ENCODE measurements at regions not wholly inside any gene's neighbourhood (a gene's known extent, or its start where the extent isn't known, plus 50 kb on each side); places are given as distances from the start of the nearest gene placed in this dataset.
"Not testable (repeated sequence)": the region's sequence is repeated elsewhere in the genome, so short reads cannot be mapped to it uniquely, and the experiment has no call there.

- no peak for DNase-seq (ENCODE audit: low read depth in 2 of 2)
Measured at GRCh38 chr10:91088300-91089140, 131.9 kb upstream of the PCGF5 start.

DNA sequence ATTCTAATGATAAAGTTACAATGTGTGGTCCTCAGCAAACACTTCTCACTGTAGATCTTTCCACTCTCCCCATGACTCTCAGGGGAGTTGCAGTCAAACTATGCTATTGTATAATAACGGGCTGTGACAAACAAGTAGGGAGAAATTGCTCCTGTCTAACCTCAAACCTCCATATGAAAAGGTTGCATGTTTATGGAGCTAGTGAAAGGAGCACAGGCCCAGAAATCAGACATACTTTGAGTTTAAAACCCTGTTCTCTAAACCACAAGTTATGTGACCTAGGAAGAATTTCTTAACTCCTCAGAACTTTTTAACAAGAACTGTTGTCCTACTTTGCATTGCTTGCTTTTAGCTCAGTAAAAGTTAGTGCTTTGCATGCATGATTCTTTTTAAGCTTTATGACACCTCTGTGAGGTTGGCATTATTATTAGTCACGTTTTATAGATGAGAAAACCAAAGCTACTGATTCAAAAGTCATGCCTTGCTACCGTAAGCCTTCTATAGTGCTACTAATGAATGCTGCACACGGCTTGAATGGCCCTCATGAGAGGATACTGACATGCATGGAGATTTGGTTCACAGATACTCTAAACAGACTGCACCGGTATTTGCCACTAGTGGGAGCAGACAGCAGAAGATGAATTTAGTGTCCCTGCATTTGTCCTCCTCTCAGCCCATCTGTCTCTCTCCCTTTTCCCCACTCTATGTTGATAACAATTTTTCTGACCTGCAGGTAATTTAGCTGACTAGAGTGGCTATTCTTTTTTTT is 129.5 kb upstream of the PCGF5 start:
- no peak for DNase-seq (ENCODE audit: low read depth in 2 of 2)

- DNase-seq (ENCODE audit: low read depth in 2 of 2): no peak
Measured at GRCh38 chr10:91091780-91092179, 128.7 kb upstream of the PCGF5 start.

GRCh38 chr10:91096274-91096673 is 124.2 kb upstream of the PCGF5 start:
- no peak for DNase-seq (ENCODE audit: low read depth in 2 of 2)

GRCh38 chr10:91097313-91097712 is 123.2 kb upstream of the PCGF5 start:
- DNase-seq (ENCODE audit: low read depth in 2 of 2): no peak

- DNase-seq (ENCODE audit: low read depth in 2 of 2): not testable (repeated sequence)
Measured at GRCh38 chr10:91098021-91098420, 122.4 kb upstream of the PCGF5 start.

- no peak for DNase-seq (ENCODE audit: low read depth in 2 of 2)
Measured at GRCh38 chr10:91103384-91104192, 116.9 kb upstream of the PCGF5 start.

GRCh38 chr10:91104193-91105041 is 116.0 kb upstream of the PCGF5 start:
- DNase-seq (ENCODE audit: low read depth in 2 of 2): no peak

- no peak for DNase-seq (ENCODE audit: low read depth in 2 of 2)
Measured at GRCh38 chr10:91105269-91105668, 115.2 kb upstream of the PCGF5 start.

DNA sequence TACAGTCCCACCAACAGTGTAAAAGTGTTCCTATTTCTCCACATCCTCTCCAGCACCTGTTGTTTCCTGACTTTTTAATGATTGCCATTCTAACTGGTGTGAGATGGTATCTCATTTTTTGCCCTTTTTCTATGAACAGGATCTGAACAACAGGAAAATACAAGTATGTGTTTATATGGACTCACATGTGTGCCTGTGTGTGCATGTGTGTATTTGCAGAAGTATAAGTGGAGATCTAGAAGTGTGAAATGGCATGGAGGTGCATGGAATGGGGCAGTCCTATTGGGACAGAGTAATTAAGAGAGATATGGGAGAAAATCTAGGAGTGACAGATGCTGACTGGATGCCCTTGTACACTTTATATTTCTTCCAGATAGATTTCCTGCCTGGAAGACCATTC is 111.6 kb upstream of the PCGF5 start:
- DNase-seq (ENCODE audit: low read depth in 2 of 2): no peak

GRCh38 chr10:91111060-91111459 is 109.4 kb upstream of the PCGF5 start:
- no peak for DNase-seq (ENCODE audit: low read depth in 2 of 2)

DNA sequence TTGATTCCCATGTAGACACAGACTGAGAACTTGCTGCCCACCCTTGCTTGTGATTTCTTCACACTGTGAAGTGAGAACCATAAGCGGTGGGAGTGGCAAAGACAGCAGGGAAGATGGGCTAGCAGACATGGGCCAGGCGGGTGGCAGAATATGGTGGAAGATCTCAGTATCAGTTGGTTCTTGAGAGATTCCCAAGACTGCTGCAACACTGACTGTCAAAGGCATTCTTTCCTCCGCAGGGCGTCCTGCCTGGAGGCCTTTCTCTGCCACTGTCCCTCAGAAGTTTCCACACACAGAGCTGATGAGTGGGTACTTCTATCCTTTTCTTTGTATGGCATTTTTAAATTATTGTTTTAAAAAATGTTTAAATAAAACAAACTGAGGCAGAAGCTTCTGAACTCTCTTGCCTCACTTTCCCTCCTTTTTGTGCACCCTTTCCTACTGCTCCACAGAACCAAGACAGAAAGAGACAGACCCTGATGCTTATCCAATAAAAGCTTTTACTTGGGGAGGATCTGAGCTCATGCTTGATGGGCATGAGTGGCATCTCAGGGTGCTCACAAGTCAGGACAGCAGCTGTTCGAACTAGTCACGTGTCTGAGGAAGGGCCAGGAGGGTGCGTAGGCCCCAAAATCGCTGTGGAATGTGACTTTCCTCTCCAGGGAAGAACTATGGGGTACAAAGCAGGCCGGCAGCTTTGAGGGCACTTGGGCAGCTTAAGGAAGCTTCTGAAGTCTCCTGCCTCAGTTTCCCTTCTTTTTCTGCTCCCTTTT is 104.7 kb upstream of the PCGF5 start:
- no peak for DNase-seq (ENCODE audit: low read depth in 2 of 2)

DNA sequence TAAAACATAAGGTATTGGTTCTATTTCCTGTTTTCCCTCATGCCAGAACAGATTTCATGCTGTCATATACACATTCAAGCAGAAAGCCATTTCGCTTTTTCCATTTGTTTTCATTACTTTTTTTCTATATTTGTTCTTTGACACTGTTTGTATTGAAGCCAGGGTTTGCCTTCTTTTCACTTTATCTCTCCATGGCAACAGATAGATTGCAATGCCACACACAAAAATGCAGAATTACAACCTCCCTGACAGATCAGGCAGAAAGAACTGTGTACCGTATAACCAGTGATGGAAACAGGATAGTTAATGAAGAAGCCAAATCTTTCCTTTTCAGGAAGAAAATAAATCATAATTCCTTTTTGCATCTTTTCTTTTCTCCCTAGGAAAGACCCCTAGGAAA is 103.0 kb upstream of the PCGF5 start:
- DNase-seq (ENCODE audit: low read depth in 2 of 2): no peak

DNA sequence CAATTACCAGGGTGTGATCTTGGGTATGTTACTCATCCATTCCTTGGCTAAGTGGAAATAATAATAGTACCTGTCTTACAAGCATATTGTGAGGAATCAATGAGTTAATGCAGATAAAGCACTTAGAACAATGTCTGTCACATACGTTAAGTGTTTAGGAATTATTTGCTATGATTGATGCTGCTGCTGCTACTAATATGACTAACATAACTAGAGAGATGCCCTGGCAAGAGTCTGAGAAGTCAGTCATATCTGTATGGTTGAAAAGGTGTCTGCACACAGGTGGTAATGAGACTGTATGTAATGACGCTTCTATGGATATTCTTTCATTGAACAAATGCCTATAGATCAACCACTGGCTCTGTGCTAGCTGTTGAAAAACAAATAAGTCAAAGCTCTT is 100.1 kb upstream of the PCGF5 start:
- DNase-seq (ENCODE audit: low read depth in 2 of 2): no peak

DNA sequence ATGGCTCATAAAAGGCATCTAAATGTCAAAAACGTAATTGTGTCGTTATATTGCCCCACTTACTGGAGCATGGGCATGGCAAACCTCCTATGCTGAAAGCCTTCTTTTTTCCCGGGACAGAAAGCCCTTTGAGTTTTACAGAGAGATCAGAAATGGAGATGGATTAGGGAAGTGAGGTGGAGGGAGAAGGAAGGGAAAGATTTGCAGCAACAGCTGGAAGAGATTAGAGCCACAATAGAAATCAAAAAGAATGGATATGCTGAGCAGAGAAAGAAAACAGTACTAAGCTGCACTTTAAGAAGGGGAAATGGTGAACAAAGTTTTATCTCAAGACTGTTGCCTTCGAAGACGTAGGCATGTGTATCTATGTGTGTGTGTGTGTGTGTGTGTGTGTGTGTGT is 97.2 kb upstream of the PCGF5 start:
- no peak for DNase-seq (ENCODE audit: low read depth in 2 of 2)

- DNase-seq (ENCODE audit: low read depth in 2 of 2): no peak
Measured at GRCh38 chr10:91124016-91124415, 96.4 kb upstream of the PCGF5 start.

DNA sequence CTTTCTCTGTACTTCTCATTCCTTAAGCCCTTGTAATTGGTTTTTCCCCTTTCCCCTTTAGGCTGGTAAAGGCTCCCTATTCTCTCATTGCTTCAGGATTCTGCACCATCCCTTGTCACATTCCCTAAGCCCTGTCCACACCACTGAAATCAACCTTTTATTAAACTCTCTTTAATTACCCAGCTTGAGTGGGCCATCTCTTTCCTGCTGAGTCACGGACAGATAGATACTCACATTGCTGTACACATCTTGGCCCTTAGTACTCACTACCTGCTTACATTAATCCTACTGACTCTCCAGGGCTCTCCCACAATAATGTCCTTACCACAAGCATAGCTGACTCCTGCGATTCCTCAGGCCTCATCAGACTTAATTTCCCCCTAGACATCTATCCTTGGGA is 94.0 kb upstream of the PCGF5 start:
- no peak for DNase-seq (ENCODE audit: low read depth in 2 of 2)

GRCh38 chr10:91127341-91128082 is 93.0 kb upstream of the PCGF5 start:
- DNase-seq (ENCODE audit: low read depth in 2 of 2): no peak

GRCh38 chr10:91135113-91135512 is 85.3 kb upstream of the PCGF5 start:
- no peak for DNase-seq (ENCODE audit: low read depth in 2 of 2)
